BJ (cell line): ENCODE measurements at regions not wholly inside any gene's neighbourhood (a gene's known extent, or its start where the extent isn't known, plus 50 kb on each side); places are given as distances from the start of the nearest gene placed in this dataset.
"Not testable (repeated sequence)": the region's sequence is repeated elsewhere in the genome, so short reads cannot be mapped to it uniquely, and the experiment has no call there.

Experiments used
- CTCF ChIA-PET: fragments of 350-600 bp; formaldehyde crosslinking; extraction: SDS; loops from one replicate; lab custom pipeline; 2021; ENCODE audit warnings: antibody characterized with exemption, inconsistent platforms; lab: Yijun Ruan, JAX
- POLR2A ChIA-PET: fragments of 300-600 bp; sonication (Branson Sonifier 250); formaldehyde crosslinking; extraction: SDS; loops from one replicate; lab custom pipeline; 2021; ENCODE audit warnings: antibody characterized with exemption; lab: Charles Lee
- DNase-seq: peaks from one replicate; pipeline ENCODE4 v3.0.0-alpha.2; 2011; ENCODE audit warnings: low read depth
- H3K27me3 ChIP-seq: 2 replicates; pipeline ENCODE4 v1.6.0; 2011; ENCODE audit warnings: low read length; ENCODE audit not compliant: control insufficient read depth, insufficient read depth
- H3K36me3 ChIP-seq: 2 replicates; pipeline ENCODE4 v1.5.1; 2011; ENCODE audit warnings: low read length; ENCODE audit not compliant: control insufficient read depth, insufficient read depth
- H3K4me3 ChIP-seq: 2 replicates; pipeline ENCODE4 v1.5.1; 2011; ENCODE audit warnings: low read depth, mild to moderate bottlenecking, control low read depth, low read length
- CTCF ChIP-seq: IDR thresholded peaks from 2 replicates; pipeline ENCODE4 v1.5.1; 2011; ENCODE audit warnings: low read depth, mild to moderate bottlenecking, control low read depth, inconsistent platforms, low read length, moderate library complexity; ENCODE audit not compliant: insufficient read depth

GRCh38 chr9:81423589-81424326 is 265.6 kb downstream of the TLE1 start:
- Histone ChIP-seq H3K4me3 (no peak overlapping the region), H3K27me3 (no peaks in the 10 kb centered on the region), H3K36me3 (no peaks in the 10 kb centered on the region)
- CTCF ChIA-PET, result interaction anchor here (0.7 kb wide), 1 partner anchor 21 kb away, joined by 3 read pairs; no protein-coding TSS in a partner anchor
- no peak for DNase-seq
- no peak for TF ChIP-seq CTCF
- POLR2A ChIA-PET, result no interaction called here

- H3K36me3 ChIP-seq, H3K27me3 ChIP-seq, DNase-seq, H3K4me3 ChIP-seq, POLR2A ChIA-PET: not testable (repeated sequence)
- CTCF ChIA-PET, result interaction anchor here (1.4 kb wide), 1 partner anchor 10 kb away, joined by 3 read pairs; no protein-coding TSS in a partner anchor
Measured at GRCh38 chr9:81421090-81421489, 268.3 kb downstream of the TLE1 start.

GRCh38 chr9:81420024-81420423 is 269.3 kb downstream of the TLE1 start:
- Histone ChIP-seq H3K4me3 (no peak overlapping the region), H3K27me3 (no peaks in the 10 kb centered on the region), H3K36me3 (no peaks in the 10 kb centered on the region)
- no peak for DNase-seq
- ChIA-PET CTCF (interaction anchor here (1.4 kb wide), 1 partner anchor 11 kb away, joined by 3 read pairs; no protein-coding TSS in a partner anchor), POLR2A (no interaction called here)
- TF ChIP-seq CTCF, result no peak

GRCh38 chr9:81417941-81418340 is 271.4 kb downstream of the TLE1 start:
- Histone ChIP-seq H3K4me3 (no peak overlapping the region), H3K36me3 (no peaks in the 10 kb centered on the region), H3K27me3 (no peaks in the 10 kb centered on the region)
- no peak for DNase-seq
- CTCF ChIA-PET, result no interaction called here
- no peak for TF ChIP-seq CTCF
- POLR2A ChIA-PET, result interaction anchor here (0.6 kb wide), 1 partner anchor 16 kb away, joined by 6 read pairs; no protein-coding TSS in a partner anchor

GRCh38 chr9:81417299-81417675 is 272.1 kb downstream of the TLE1 start:
- no peaks in the 10 kb centered on the region for H3K36me3 ChIP-seq
- no peak overlapping the region for H3K4me3 ChIP-seq
- H3K27me3 ChIP-seq, result no peaks in the 10 kb centered on the region
- no peak for DNase-seq
- ChIA-PET POLR2A (interaction anchor here (0.6 kb wide), 1 partner anchor 17 kb away, joined by 6 read pairs; no protein-coding TSS in a partner anchor), CTCF (interaction anchor here (1.3 kb wide), 1 partner anchor 10 kb away, joined by 3 read pairs; no protein-coding TSS in a partner anchor)
- TF ChIP-seq CTCF, result no peak
